ENCODE measurements at regions not wholly inside any gene's neighbourhood (a gene's known extent, or its start where the extent isn't known, plus 50 kb on each side); places are given as distances from the start of the nearest gene placed in this dataset.

GRCh38 chr2:107354175-107354574, 468.2 kb upstream of the ST6GAL2 start:
- Histone ChIP-seq H4K20me1 (ENCODE audit: insufficient read depth, poor library complexity, severe bottlenecking) (no peaks in the 10 kb centered on the region), H3K79me2 (no peaks in the 10 kb centered on the region), H3K9me3 (ENCODE audit: low read depth) (peaks cover 4% of the 10 kb centered on the region), H3K27ac (no peak overlapping the region), H2AFZ (no peak overlapping the region), H3K4me1 (ENCODE audit: insufficient read depth) (peaks cover 3% of the 10 kb centered on the region), H3K4me2 (no peak overlapping the region), H3K36me3 (replicated peaks; ENCODE audit: insufficient read depth, low read depth) (no peaks in the 10 kb centered on the region), H3K9me2 (replicated peaks; ENCODE audit: insufficient read depth) (no peaks in the 10 kb centered on the region), H3K4me3 (no peak overlapping the region), H3K27me3 (no peaks in the 10 kb centered on the region)
- 80% methylated on average over 3 of the region's 3 CpGs for WGBS (ENCODE audit: low lambda C conversion rate, missing lambda C conversion rate)
- TF ChIP-seq EZH2 (IDR thresholded peaks at IDR 0.05; ENCODE audit: borderline replicate concordance) (no peak), EZH2phosphoT487 (IDR thresholded peaks at IDR 0.05; ENCODE audit: low read depth, severe bottlenecking, unreplicated experiment) (no peak), CTCF (IDR thresholded peaks at IDR 0.05; ENCODE audit: poor library complexity) (no peak)
- DNase-seq (ENCODE audit: low spot score), result no peak

DNA sequence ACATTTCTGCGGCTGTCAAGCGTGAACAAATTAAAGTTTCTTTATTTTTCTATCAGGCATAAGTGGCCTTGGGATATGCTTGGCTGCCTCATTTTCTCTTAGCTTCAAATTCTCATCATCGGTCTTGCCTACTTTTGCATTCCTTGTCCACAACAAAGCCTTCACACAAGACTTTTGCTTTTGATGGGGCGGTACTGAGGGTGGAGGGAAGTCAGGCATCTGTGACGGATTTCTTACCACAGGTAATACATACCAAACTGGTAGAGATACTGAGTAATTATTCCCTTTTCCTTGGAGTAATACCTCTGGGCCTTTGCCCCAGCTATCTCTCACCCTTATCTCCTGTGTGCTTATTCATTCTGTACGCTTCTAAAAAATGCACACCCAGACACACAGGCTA, 468.3 kb upstream of the RGPD4 start:
- DNase-seq (ENCODE audit: low spot score), result no peak
- H3K27ac ChIP-seq, result peak overlapping the region; percentile 48

GRCh38 chr2:107359021-107359420, 467.7 kb upstream of the RGPD4 start:
- Histone ChIP-seq H2AFZ (no peak overlapping the region), H3K9me3 (ENCODE audit: low read depth) (no peaks in the 10 kb centered on the region), H4K20me1 (ENCODE audit: insufficient read depth, poor library complexity, severe bottlenecking) (no peaks in the 10 kb centered on the region), H3K27ac (peak overlapping the region; percentile 48), H3K79me2 (no peaks in the 10 kb centered on the region), H3K27me3 (no peaks in the 10 kb centered on the region), H3K36me3 (replicated peaks; ENCODE audit: insufficient read depth, low read depth) (no peaks in the 10 kb centered on the region), H3K4me1 (ENCODE audit: insufficient read depth) (peaks cover 9% of the 10 kb centered on the region), H3K4me3 (no peak overlapping the region), H3K4me2 (peak overlapping the region; percentile 34), H3K9me2 (replicated peaks; ENCODE audit: insufficient read depth) (no peaks in the 10 kb centered on the region)
- TF ChIP-seq EZH2phosphoT487 (IDR thresholded peaks at IDR 0.05; ENCODE audit: low read depth, severe bottlenecking, unreplicated experiment), result no peak
- no peak for TF ChIP-seq EZH2 (IDR thresholded peaks at IDR 0.05; ENCODE audit: borderline replicate concordance)
- TF ChIP-seq CTCF (IDR thresholded peaks at IDR 0.05; ENCODE audit: poor library complexity), result no peak
- DNase-seq (ENCODE audit: low spot score), result no peak
- WGBS (ENCODE audit: low lambda C conversion rate, missing lambda C conversion rate), result 63% methylated on average over 4 of the region's 4 CpGs

More for the DNA sequence above, 468.3 kb upstream of the RGPD4 start:
- 76% methylated on average over 6 of the region's 6 CpGs for WGBS (ENCODE audit: low lambda C conversion rate, missing lambda C conversion rate)
- Histone ChIP-seq H2AFZ (no peak overlapping the region), H3K4me1 (ENCODE audit: insufficient read depth) (peaks cover 9% of the 10 kb centered on the region), H4K20me1 (ENCODE audit: insufficient read depth, poor library complexity, severe bottlenecking) (no peaks in the 10 kb centered on the region), H3K4me2 (peak overlapping the region; percentile 34), H3K79me2 (no peaks in the 10 kb centered on the region), H3K9me3 (ENCODE audit: low read depth) (no peaks in the 10 kb centered on the region), H3K27me3 (no peaks in the 10 kb centered on the region), H3K9me2 (replicated peaks; ENCODE audit: insufficient read depth) (no peaks in the 10 kb centered on the region), H3K36me3 (replicated peaks; ENCODE audit: insufficient read depth, low read depth) (no peaks in the 10 kb centered on the region), H3K4me3 (no peak overlapping the region)
- no peak for TF ChIP-seq EZH2 (IDR thresholded peaks at IDR 0.05; ENCODE audit: borderline replicate concordance)
- no peak for TF ChIP-seq CTCF (IDR thresholded peaks at IDR 0.05; ENCODE audit: poor library complexity)
- TF ChIP-seq EZH2phosphoT487 (IDR thresholded peaks at IDR 0.05; ENCODE audit: low read depth, severe bottlenecking, unreplicated experiment), result no peak

Data from hepatocyte (in vitro differentiated cells).